GM12874 (cell line): ENCODE measurements at regions not wholly inside any gene's neighbourhood (a gene's known extent, or its start where the extent isn't known, plus 50 kb on each side); places are given as distances from the start of the nearest gene placed in this dataset.

ENCODE experiments used
- CTCF ChIP-seq: IDR thresholded peaks from 2 replicates; pipeline ENCODE4 v1.5.1; 2011; ENCODE audit warnings: low read depth, mild to moderate bottlenecking, control low read depth, low read length, moderate library complexity; ENCODE audit not compliant: insufficient read depth

DNA sequence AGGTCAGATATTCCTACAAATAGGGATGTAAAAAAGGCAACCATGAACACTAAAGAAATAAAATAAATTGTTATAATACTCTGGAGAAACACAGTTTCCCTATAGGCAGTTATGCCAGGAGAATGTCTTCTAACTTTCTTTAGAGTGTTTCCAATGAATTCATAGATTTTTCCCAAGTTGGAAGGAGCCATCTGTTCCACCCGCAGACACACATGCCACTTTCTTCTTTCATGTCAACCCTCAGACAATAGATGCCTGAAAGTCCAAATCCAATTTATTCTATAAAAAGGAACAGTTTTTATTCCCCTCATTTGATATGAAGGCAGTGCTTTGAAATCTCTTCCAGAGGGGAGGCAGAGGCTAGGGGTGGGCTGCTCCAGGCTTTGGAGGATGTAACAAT is 418.1 kb downstream of the ACTL7B start:
- no peak for TF ChIP-seq CTCF

DNA sequence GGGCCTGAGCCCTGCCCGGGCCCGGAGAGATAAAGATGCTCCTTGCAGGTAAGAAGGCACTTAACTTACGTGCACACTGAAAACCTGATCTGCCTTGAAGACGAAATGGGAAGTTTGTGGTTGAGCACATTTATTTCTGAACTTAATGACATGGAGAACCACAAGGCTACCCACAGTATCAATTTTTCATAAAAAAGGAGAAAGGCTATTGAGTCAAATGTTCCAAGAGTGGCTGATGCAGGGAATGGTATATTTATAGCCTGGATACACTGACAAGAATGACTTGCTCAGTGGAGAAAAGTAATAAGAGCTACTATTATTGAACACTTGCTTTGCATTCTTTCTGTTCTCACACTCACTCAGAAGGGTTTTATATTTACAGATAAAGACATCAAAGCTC is 419.3 kb downstream of the ACTL7B start:
- no peak for TF ChIP-seq CTCF

- no peak for TF ChIP-seq CTCF
Observed at GRCh38 chr9:108434502-108434901, 421.3 kb downstream of the ACTL7B start.

GRCh38 chr9:108434036-108434435 is 421.8 kb downstream of the ACTL7B start:
- no peak for TF ChIP-seq CTCF

DNA sequence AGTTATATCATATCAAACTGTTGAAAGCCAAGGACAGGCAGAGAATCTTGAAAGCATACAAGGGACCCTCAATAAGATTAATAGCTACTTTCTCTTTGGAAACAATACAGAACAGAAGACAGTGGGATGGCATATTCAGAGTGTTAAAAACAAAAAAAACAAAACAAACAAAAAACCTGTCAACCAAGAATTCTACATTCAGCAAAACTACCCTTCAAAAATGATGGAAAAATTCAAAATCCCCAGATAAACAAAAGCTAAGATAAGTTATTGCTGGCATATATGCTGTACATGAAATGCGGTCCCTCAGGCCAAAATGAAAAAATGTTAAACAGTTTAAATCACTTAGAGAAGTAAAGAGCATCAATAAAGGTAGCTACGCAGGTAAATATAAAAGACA is 425.1 kb downstream of the ACTL7B start:
- no peak for TF ChIP-seq CTCF

DNA sequence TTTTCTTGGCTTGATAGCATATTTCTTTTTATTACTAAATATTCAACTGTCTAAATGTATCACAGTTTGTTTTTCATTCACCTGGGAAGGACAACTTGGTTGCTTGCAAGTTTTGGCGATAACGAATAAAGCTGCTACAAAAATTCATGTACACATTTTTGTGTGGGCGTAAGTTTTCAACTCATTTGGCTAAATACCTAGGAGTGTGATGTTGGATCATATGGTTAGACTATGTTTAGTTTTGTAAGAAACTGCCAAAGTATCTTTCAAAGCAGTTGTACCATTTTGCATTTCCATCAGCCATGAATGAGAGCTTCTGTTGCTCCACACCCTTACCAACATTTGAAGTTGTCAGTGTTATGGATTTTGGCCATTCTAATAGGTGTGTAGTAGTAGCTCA is 428.0 kb downstream of the ACTL7B start:
- no peak for TF ChIP-seq CTCF

- no peak for TF ChIP-seq CTCF
Observed at GRCh38 chr9:108423433-108423832, 432.4 kb downstream of the ACTL7B start.

DNA sequence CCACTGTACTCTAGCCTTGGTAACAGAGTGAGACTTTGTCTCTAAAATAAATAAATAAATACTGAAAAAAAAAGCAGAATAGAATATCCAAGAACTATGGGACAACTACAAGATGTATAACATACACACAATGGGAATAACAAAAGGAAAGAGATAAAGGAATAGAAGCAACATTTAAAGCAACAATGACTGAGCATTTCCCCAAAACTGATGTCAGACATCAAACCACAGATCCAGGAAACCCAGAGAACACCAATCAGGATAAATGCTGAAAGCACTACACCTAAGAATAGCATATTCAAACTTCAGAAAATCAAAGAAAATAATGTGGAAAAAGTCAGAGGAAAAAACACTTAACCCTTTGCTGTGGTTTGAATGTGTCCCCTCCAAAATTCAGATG is 436.4 kb downstream of the ACTL7B start:
- no peak for TF ChIP-seq CTCF
